ENCODE measurements at regions not wholly inside any gene's neighbourhood (a gene's known extent, or its start where the extent isn't known, plus 50 kb on each side); places are given as distances from the start of the nearest gene placed in this dataset.

- Histone ChIP-seq H2BK12ac (ENCODE audit: low read length) (no peak overlapping the region), H2AFZ (ENCODE audit: insufficient read depth, low read length, poor library complexity) (no peak overlapping the region), H3K79me1 (ENCODE audit: low read length) (no peaks in the 10 kb centered on the region), H3K36me3 (ENCODE audit: control insufficient read depth in 1 of 2, insufficient read depth in 2 of 2, low read length in 2 of 2) (no peaks in the 10 kb centered on the region), H3K4me1 (ENCODE audit: control insufficient read depth in 1 of 2, insufficient read depth in 2 of 2, low read length in 2 of 2) (no peaks in the 10 kb centered on the region), H3K9ac (ENCODE audit: low read length) (no peak overlapping the region), H3K9me3 (ENCODE audit: insufficient read depth, low read depth, low read length) (peaks cover 1% of the 10 kb centered on the region), H3K27ac (ENCODE audit: low read depth, low read length) (no peak overlapping the region), H2BK5ac (ENCODE audit: low read depth, low read length, poor library complexity) (no peak overlapping the region), H3K23ac (ENCODE audit: low read length) (no peak overlapping the region), H2AK5ac (ENCODE audit: low read length) (no peak overlapping the region), H4K8ac (ENCODE audit: low read depth, low read length) (no peak overlapping the region), H4K12ac (ENCODE audit: low read depth, low read length) (no peak overlapping the region), H3K27me3 (ENCODE audit: insufficient read depth, low read length) (no peaks in the 10 kb centered on the region), H3K79me2 (ENCODE audit: control insufficient read depth, insufficient read depth, low read length, poor library complexity) (no peaks in the 10 kb centered on the region), H3K4me2 (ENCODE audit: low read length) (no peak overlapping the region), H3K18ac (ENCODE audit: low read length) (no peak overlapping the region), H3K14ac (ENCODE audit: low read length) (no peak overlapping the region), H4K91ac (ENCODE audit: low read depth, low read length) (no peak overlapping the region), H2BK120ac (ENCODE audit: insufficient read depth, low read length, poor library complexity) (no peak overlapping the region), H3K4me3 (ENCODE audit: low read depth, low read length) (no peak overlapping the region), H3K4ac (ENCODE audit: low read depth, low read length) (no peak overlapping the region)
- DNase-seq = no peak
- WGBS (ENCODE audit: extremely low coverage, insufficient coverage, insufficient read length) = no CpG with 5 or more reads among the region's 3 CpGs
Measured at GRCh38 chr21:19018529-19018928, 614.9 kb upstream of the TMPRSS15 start.

GRCh38 chr21:19022978-19023377 lies 619.4 kb upstream of the TMPRSS15 start:
- DNase-seq = no peak
- Histone ChIP-seq H3K27me3 (ENCODE audit: insufficient read depth, low read length) (no peaks in the 10 kb centered on the region), H2BK12ac (ENCODE audit: low read length) (no peak overlapping the region), H3K14ac (ENCODE audit: low read length) (no peak overlapping the region), H3K23ac (ENCODE audit: low read length) (no peak overlapping the region), H3K4ac (ENCODE audit: low read depth, low read length) (no peak overlapping the region), H3K4me3 (ENCODE audit: low read depth, low read length) (no peak overlapping the region), H2BK5ac (ENCODE audit: low read depth, low read length, poor library complexity) (no peak overlapping the region), H3K4me2 (ENCODE audit: low read length) (no peak overlapping the region), H3K4me1 (ENCODE audit: control insufficient read depth in 1 of 2, insufficient read depth in 2 of 2, low read length in 2 of 2) (no peaks in the 10 kb centered on the region), H4K91ac (ENCODE audit: low read depth, low read length) (no peak overlapping the region), H2BK120ac (ENCODE audit: insufficient read depth, low read length, poor library complexity) (no peak overlapping the region), H3K79me2 (ENCODE audit: control insufficient read depth, insufficient read depth, low read length, poor library complexity) (no peaks in the 10 kb centered on the region), H4K8ac (ENCODE audit: low read depth, low read length) (no peak overlapping the region), H3K9ac (ENCODE audit: low read length) (no peak overlapping the region), H3K79me1 (ENCODE audit: low read length) (no peaks in the 10 kb centered on the region), H2AK5ac (ENCODE audit: low read length) (no peak overlapping the region), H2AFZ (ENCODE audit: insufficient read depth, low read length, poor library complexity) (no peak overlapping the region), H3K18ac (ENCODE audit: low read length) (no peak overlapping the region), H3K36me3 (ENCODE audit: control insufficient read depth in 1 of 2, insufficient read depth in 2 of 2, low read length in 2 of 2) (no peaks in the 10 kb centered on the region), H3K27ac (ENCODE audit: low read depth, low read length) (no peak overlapping the region), H4K12ac (ENCODE audit: low read depth, low read length) (no peak overlapping the region), H3K9me3 (ENCODE audit: insufficient read depth, low read depth, low read length) (peaks cover 1% of the 10 kb centered on the region)
- WGBS (ENCODE audit: extremely low coverage, insufficient coverage, insufficient read length) = no CpG with 5 or more reads among the region's 4 CpGs

GRCh38 chr21:19026911-19027310 lies 623.3 kb upstream of the TMPRSS15 start:
- Histone ChIP-seq H3K36me3 (ENCODE audit: control insufficient read depth in 1 of 2, insufficient read depth in 2 of 2, low read length in 2 of 2) (no peaks in the 10 kb centered on the region), H3K79me2 (ENCODE audit: control insufficient read depth, insufficient read depth, low read length, poor library complexity) (no peaks in the 10 kb centered on the region), H2BK120ac (ENCODE audit: insufficient read depth, low read length, poor library complexity) (no peak overlapping the region), H4K12ac (ENCODE audit: low read depth, low read length) (no peak overlapping the region), H2BK12ac (ENCODE audit: low read length) (no peak overlapping the region), H4K91ac (ENCODE audit: low read depth, low read length) (no peak overlapping the region), H3K79me1 (ENCODE audit: low read length) (no peaks in the 10 kb centered on the region), H2AK5ac (ENCODE audit: low read length) (no peak overlapping the region), H3K4me2 (ENCODE audit: low read length) (no peak overlapping the region), H3K14ac (ENCODE audit: low read length) (no peak overlapping the region), H3K9me3 (ENCODE audit: insufficient read depth, low read depth, low read length) (peaks cover 1% of the 10 kb centered on the region), H2AFZ (ENCODE audit: insufficient read depth, low read length, poor library complexity) (no peak overlapping the region), H3K23ac (ENCODE audit: low read length) (no peak overlapping the region), H3K27me3 (ENCODE audit: insufficient read depth, low read length) (no peaks in the 10 kb centered on the region), H3K4me1 (ENCODE audit: control insufficient read depth in 1 of 2, insufficient read depth in 2 of 2, low read length in 2 of 2) (no peaks in the 10 kb centered on the region), H3K4me3 (ENCODE audit: low read depth, low read length) (no peak overlapping the region), H2BK5ac (ENCODE audit: low read depth, low read length, poor library complexity) (no peak overlapping the region), H3K18ac (ENCODE audit: low read length) (no peak overlapping the region), H3K4ac (ENCODE audit: low read depth, low read length) (no peak overlapping the region), H3K27ac (ENCODE audit: low read depth, low read length) (no peak overlapping the region), H4K8ac (ENCODE audit: low read depth, low read length) (no peak overlapping the region), H3K9ac (ENCODE audit: low read length) (no peak overlapping the region)
- DNase-seq = no peak

GRCh38 chr21:19029816-19030215 lies 626.2 kb upstream of the TMPRSS15 start:
- H3K4me1 ChIP-seq (ENCODE audit: control insufficient read depth in 1 of 2, insufficient read depth in 2 of 2, low read length in 2 of 2) = no peaks in the 10 kb centered on the region
- H2BK12ac ChIP-seq (ENCODE audit: low read length) = no peak overlapping the region

More at GRCh38 chr21:19029816-19030215, 626.2 kb upstream of the TMPRSS15 start:
- no peak overlapping the region for H3K23ac ChIP-seq (ENCODE audit: low read length)
- no peak overlapping the region for H3K27ac ChIP-seq (ENCODE audit: low read depth, low read length)
- no peak overlapping the region for H4K8ac ChIP-seq (ENCODE audit: low read depth, low read length)
- H4K12ac ChIP-seq (ENCODE audit: low read depth, low read length) = no peak overlapping the region
- H3K79me2 ChIP-seq (ENCODE audit: control insufficient read depth, insufficient read depth, low read length, poor library complexity) = no peaks in the 10 kb centered on the region
- no peak overlapping the region for H2AK5ac ChIP-seq (ENCODE audit: low read length)
- no peak overlapping the region for H2BK5ac ChIP-seq (ENCODE audit: low read depth, low read length, poor library complexity)
- no peaks in the 10 kb centered on the region for H3K79me1 ChIP-seq (ENCODE audit: low read length)
- no CpG with 5 or more reads among the region's 2 CpGs for WGBS (ENCODE audit: extremely low coverage, insufficient coverage, insufficient read length)
- H3K9me3 ChIP-seq (ENCODE audit: insufficient read depth, low read depth, low read length) = no peaks in the 10 kb centered on the region
- H3K18ac ChIP-seq (ENCODE audit: low read length) = no peak overlapping the region
- no peaks in the 10 kb centered on the region for H3K36me3 ChIP-seq (ENCODE audit: control insufficient read depth in 1 of 2, insufficient read depth in 2 of 2, low read length in 2 of 2)
- DNase-seq = no peak
- no peak overlapping the region for H2AFZ ChIP-seq (ENCODE audit: insufficient read depth, low read length, poor library complexity)
- H3K14ac ChIP-seq (ENCODE audit: low read length) = no peak overlapping the region
- no peak overlapping the region for H3K4ac ChIP-seq (ENCODE audit: low read depth, low read length)
- no peaks in the 10 kb centered on the region for H3K27me3 ChIP-seq (ENCODE audit: insufficient read depth, low read length)
- H3K4me3 ChIP-seq (ENCODE audit: low read depth, low read length) = no peak overlapping the region
- H4K91ac ChIP-seq (ENCODE audit: low read depth, low read length) = no peak overlapping the region
- no peak overlapping the region for H3K9ac ChIP-seq (ENCODE audit: low read length)
- no peak overlapping the region for H3K4me2 ChIP-seq (ENCODE audit: low read length)
- H2BK120ac ChIP-seq (ENCODE audit: insufficient read depth, low read length, poor library complexity) = no peak overlapping the region
